Immature natural killer cell (primary cell): ENCODE measurements at regions not wholly inside any gene's neighbourhood (a gene's known extent, or its start where the extent isn't known, plus 50 kb on each side); places are given as distances from the start of the nearest gene placed in this dataset.
"Not testable (repeated sequence)": the region's sequence is repeated elsewhere in the genome, so short reads cannot be mapped to it uniquely, and the experiment has no call there.

Experiments used
- DNase-seq, 3 donors: peaks; one replicate each; pipeline ENCODE4 v3.0.0; 2022; ENCODE audit warnings: mixed read lengths in 1 of 3
- H3K27ac Mint-ChIP-seq, 6 donors: one replicate each; pipeline ENCODE4 v1.8.0; 2020; ENCODE audit warnings: mixed read lengths in 6 of 6, mild to moderate bottlenecking in 5 of 6, inconsistent platforms in 4 of 6, moderate library complexity in 3 of 6
- H3K27me3 Mint-ChIP-seq, 3 donors: one replicate each; pipeline ENCODE4 v1.8.0; 2020 to 2021; ENCODE audit warnings: low read depth in 3 of 3, mild to moderate bottlenecking in 3 of 3, mixed read lengths in 3 of 3, moderate library complexity in 3 of 3, inconsistent platforms in 1 of 3
- H3K36me3 Mint-ChIP-seq, 3 donors: one replicate each; pipeline ENCODE4 v1.8.0; 2020; ENCODE audit warnings: mixed read lengths in 3 of 3, inconsistent platforms in 2 of 3, mild to moderate bottlenecking in 2 of 3
- H3K4me1 Mint-ChIP-seq, 2 donors: one replicate each; pipeline ENCODE4 v1.8.0; 2020; ENCODE audit warnings: inconsistent platforms in 2 of 2, mild to moderate bottlenecking in 2 of 2, mixed read lengths in 2 of 2, moderate library complexity in 1 of 2
- H3K4me3 Mint-ChIP-seq, 5 donors: one replicate each; pipeline ENCODE4 v1.8.0; 2020; ENCODE audit warnings: mild to moderate bottlenecking in 5 of 5, mixed read lengths in 5 of 5, inconsistent platforms in 3 of 5, moderate library complexity in 3 of 5
- H3K9me3 Mint-ChIP-seq, 6 donors: one replicate each; pipeline ENCODE4 v1.8.0; 2020; ENCODE audit warnings: mild to moderate bottlenecking in 6 of 6, mixed read lengths in 6 of 6, inconsistent platforms in 4 of 6, moderate library complexity in 3 of 6

DNA sequence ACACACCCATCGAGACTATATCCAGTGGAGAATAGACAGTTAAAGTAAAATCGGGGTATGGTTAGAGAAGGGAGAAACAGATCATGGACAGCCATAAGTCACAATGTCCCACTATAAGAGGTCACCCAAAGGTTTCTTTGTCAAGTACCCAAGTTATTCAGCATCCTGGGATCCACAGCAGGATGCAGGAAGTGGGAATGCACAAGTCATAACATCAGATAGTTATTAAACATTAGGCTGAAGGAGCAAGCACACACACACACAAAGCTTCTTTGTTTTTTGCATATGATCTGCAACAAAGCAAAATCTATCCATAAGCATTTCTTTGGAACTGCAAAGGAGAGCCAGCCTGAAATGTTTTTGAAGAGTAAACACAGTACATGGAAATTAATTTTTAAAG, 111.6 kb downstream of the NOC3L start:
- H3K9me3 Mint-ChIP-seq, result peaks cover 0 to 10% (median 0%) of the 10 kb centered on the region in 6 donors
- H3K4me1 Mint-ChIP-seq, result peaks cover 0 to 4% of the 10 kb centered on the region in 2 donors
- no peak overlapping the region for H3K4me3 Mint-ChIP-seq
- peaks cover 3 to 8% (median 4%) of the 10 kb centered on the region in 3 donors for H3K27me3 Mint-ChIP-seq
- no peak for DNase-seq
- no peaks in the 10 kb centered on the region for H3K36me3 Mint-ChIP-seq
- no peak overlapping the region for H3K27ac Mint-ChIP-seq

DNA sequence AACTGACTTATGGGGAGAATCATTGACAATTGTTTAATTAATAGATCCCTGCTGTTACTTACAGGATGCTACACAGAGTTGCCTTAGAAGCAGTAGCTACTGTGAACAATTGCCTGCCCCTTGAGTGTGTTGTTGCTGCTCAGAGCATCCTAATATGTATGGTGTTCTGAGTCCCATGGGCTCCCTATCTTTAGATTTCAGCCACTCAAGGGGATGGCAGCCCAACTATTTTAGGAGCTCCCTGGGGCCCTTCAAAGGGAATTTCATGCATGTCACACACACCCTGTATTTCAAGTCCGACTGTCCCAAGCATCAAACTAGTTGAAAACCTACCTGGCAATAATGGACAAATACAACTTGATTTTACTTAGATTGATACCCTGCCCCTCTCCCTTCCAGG, 111.2 kb downstream of the NOC3L start:
- no peak for DNase-seq
- Mint-ChIP-seq H3K4me1 (peaks cover 0 to 5% of the 10 kb centered on the region in 2 donors), H3K4me3 (no peak overlapping the region), H3K27me3 (peaks cover 4 to 9% (median 6%) of the 10 kb centered on the region in 3 donors), H3K36me3 (no peaks in the 10 kb centered on the region), H3K9me3 (peaks cover 0 to 10% (median 0%) of the 10 kb centered on the region in 6 donors), H3K27ac (no peak overlapping the region)

DNA sequence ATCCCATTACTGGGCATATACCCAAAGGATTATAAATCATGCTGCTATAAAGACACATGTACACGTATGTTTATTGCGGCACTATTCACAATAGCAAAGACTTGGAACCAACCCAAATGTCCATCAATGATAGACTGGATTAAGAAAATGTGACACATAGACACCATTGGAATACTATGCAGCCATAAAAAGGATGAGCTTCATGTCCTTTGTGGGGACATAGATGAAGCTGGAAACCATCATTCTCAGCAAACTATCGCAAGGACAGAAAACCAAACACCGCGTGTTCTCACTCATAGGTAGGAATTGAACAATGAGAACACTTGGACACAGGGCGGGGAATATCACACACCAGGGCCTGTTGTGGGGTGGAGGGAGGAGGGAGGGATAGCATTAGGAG, 105.3 kb downstream of the NOC3L start:
- not testable (repeated sequence) for H3K36me3 Mint-ChIP-seq, H3K27ac Mint-ChIP-seq

DNA sequence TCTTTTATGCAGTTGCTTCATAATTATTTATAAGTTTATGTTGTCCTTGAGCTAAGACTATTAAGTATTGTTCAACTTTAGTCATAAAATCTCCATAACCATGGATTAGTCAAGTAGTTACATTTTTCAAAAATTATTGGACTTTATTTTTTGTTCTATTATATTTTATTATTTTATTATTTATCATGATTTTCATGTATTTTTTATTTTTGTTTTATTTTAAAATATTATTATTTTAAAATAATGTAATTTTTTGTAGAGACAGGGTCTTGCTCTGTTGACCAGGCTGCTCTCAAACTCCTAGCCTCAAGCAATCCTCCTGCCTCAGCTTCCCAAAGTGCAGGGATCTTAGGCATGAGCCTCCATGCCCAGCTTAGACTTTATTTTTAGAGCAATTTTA, 102.3 kb downstream of the NOC3L start:
- Mint-ChIP-seq H3K9me3 (peaks cover 0 to 4% (median 0%) of the 10 kb centered on the region in 6 donors), H3K4me3 (no peak overlapping the region), H3K27ac (no peak overlapping the region), H3K4me1 (peaks cover 0 to 9% of the 10 kb centered on the region in 2 donors), H3K36me3 (no peaks in the 10 kb centered on the region), H3K27me3 (peaks cover 5 to 10% (median 6%) of the 10 kb centered on the region in 3 donors)
- DNase-seq, result no peak

More for the DNA sequence above, 105.3 kb downstream of the NOC3L start:
- Mint-ChIP-seq H3K27me3 (peaks cover 6 to 10% (median 9%) of the 10 kb centered on the region in 3 donors), H3K9me3 (peaks cover 0 to 11% (median under 1%) of the 10 kb centered on the region in 6 donors)
- not testable (repeated sequence) for H3K4me3 Mint-ChIP-seq, DNase-seq, H3K4me1 Mint-ChIP-seq

DNA sequence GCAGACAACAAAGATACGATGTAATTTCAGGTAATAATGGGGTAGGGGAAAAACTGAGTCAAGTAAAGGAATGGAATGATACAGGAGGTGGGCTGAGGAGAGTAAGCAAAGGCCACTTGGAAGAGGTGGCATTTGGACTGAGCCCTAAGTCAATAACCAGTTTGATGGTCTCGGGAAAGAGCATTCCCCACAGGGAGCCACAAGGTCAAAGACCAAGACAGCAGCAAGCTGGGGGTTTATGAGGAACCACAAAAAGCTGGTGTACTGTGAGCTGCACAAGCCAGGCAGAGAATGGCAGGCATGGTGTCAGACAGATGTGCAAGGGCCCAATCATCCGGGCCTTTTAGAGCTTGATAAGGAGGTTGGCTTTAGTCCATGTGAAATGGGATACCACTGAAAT, 98.7 kb downstream of the NOC3L start:
- peaks cover 0 to 4% (median 2%) of the 10 kb centered on the region in 3 donors for H3K27me3 Mint-ChIP-seq
- no peak overlapping the region for H3K27ac Mint-ChIP-seq
- no peak overlapping the region for H3K4me3 Mint-ChIP-seq
- H3K9me3 Mint-ChIP-seq, result peaks cover 0 to 1% (median 0%) of the 10 kb centered on the region in 6 donors
- H3K36me3 Mint-ChIP-seq, result no peaks in the 10 kb centered on the region
- peaks cover 0 to 4% of the 10 kb centered on the region in 2 donors for H3K4me1 Mint-ChIP-seq
- no peak for DNase-seq

DNA sequence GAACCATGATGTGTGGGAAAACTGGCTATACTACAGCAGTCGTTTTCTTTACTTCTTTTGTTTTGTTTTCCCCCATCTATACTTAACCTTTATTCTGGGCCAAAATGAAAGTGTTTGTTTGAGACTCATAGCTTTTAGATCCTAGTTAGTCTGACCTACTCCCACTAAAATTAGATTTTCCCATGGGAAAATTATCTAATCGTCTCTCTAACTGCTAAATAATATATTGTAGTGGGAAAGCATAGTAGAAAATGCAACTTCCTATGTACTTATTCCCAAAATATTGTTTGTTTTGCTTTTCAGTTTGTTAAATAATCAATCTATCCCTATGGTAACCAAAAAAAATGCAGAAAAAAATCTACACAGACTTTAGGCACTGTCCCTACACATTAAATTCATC, 96.6 kb downstream of the NOC3L start:
- peaks cover 0 to 4% of the 10 kb centered on the region in 2 donors for H3K4me1 Mint-ChIP-seq
- peaks cover 0 to 3% (median 0%) of the 10 kb centered on the region in 3 donors for H3K36me3 Mint-ChIP-seq
- H3K9me3 Mint-ChIP-seq, result peaks cover 0 to 3% (median 2%) of the 10 kb centered on the region in 6 donors
- no peak for DNase-seq
- H3K4me3 Mint-ChIP-seq, result no peak overlapping the region
- peaks cover 0 to 4% (median 1%) of the 10 kb centered on the region in 3 donors for H3K27me3 Mint-ChIP-seq
- H3K27ac Mint-ChIP-seq, result no peak overlapping the region

DNA sequence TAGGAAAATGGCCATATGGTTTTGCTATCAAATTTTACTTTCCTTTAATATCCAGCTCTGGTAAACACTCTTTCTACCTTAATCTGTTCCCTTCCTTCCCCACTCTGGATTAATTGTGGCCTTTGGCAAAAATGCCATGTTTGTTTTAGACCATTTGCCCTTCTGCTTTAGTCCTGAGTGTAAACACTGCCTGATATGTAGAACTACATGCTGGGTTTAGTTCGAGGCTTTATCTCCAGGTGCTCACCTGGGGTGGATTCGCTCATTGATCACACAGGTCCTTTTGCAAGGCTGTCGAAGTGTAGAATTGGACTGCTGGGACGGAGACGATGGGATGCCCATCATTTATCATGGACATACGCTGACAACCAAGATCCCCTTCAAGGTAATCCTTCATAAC, 94.1 kb downstream of the NOC3L start:
- peaks cover 0 to 4% of the 10 kb centered on the region in 2 donors for H3K4me1 Mint-ChIP-seq

DNA sequence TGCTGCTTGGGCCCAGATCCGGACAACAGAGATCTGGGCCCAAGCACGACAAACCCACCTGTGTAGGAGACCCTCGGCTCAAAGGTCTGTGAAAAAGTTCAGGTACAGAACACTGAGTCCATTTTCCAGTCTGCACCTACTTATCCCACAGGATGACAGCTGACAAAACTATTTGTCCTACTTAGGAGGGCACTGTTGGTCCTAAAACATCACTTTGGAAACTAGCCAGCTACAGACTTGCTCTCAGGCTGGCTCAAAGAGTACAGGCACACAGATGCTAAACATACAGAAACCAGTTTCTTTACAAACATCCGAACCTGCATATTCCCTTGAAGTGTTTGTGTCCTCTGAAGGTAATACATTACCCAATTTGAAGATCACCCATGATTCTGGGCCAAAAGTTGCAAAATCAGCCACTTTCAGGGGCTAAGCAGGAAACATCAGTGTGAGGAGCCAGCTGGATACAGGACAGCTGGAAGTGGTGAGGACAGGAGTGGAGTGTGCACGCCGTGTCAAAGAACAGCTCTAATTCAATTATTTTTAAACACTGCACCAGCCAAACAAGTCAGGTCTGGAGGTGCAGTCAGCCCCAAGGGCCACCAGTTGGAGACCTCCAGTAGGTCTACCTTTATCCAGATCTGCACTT, 88.5 kb downstream of the NOC3L start:
- Mint-ChIP-seq H3K9me3 (peaks cover 7 to 25% (median 21%) of the 10 kb centered on the region in 6 donors), H3K4me3 (no peak overlapping the region), H3K27ac (no peak overlapping the region), H3K36me3 (peaks cover 0 to 8% (median 0%) of the 10 kb centered on the region in 3 donors), H3K27me3 (peaks cover 0 to 6% (median 0%) of the 10 kb centered on the region in 3 donors), H3K4me1 (no peaks in the 10 kb centered on the region)
- DNase-seq, result no peak

More for the DNA sequence above, 94.1 kb downstream of the NOC3L start:
- Mint-ChIP-seq H3K36me3 (peaks cover 0 to 8% (median 0%) of the 10 kb centered on the region in 3 donors), H3K4me3 (no peak overlapping the region), H3K9me3 (peaks cover 7 to 25% (median 21%) of the 10 kb centered on the region in 6 donors), H3K27ac (no peak overlapping the region), H3K27me3 (peaks cover 0 to 4% (median 1%) of the 10 kb centered on the region in 3 donors)
- no peak for DNase-seq

DNA sequence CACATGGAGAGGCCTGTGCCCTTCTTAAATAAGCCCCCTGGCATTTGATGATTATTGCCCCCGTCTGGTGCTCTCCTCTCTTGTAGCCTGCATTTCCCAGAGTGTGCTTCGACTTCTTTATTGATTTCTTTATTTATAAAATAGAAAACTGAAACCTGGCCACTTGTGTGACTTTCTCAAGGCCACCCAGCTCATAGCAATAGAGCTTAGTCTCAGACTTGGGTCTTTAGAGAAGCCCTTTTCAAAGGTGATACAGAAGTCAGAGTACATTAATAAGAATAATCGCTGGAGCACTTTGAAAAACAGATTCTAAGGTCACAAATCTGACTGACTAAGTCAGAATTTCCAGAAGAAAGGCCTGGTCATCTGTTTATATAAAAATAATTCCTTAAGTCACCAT, 86.6 kb downstream of the NOC3L start:
- Mint-ChIP-seq H3K4me1 (peaks cover 5 to 8% of the 10 kb centered on the region in 2 donors), H3K27me3 (peaks cover 0 to 6% (median 2%) of the 10 kb centered on the region in 3 donors), H3K4me3 (no peak overlapping the region), H3K36me3 (peaks cover 0 to 5% (median 0%) of the 10 kb centered on the region in 3 donors), H3K9me3 (peaks cover 7 to 21% (median 19%) of the 10 kb centered on the region in 6 donors), H3K27ac (no peak overlapping the region)
- DNase-seq, result no peak

DNA sequence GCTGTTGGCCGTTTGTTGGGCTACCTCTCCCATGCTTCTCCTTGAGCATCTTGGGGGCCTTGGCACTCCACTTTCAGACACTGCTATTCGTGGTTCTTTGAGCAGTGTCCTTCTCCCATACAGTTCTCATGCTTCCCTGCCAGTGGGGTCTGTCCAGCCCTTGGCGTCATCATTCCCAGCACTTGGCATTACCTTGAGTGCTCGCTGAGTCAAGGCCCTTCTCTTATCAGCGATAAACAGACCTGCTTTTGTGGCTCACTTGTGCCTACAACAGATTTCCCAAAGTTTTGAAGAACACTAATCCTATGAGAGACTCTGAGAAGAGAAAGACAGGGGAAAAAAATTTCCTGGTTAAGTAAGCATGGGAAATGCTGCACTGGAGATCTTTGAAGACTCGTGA, 85.3 kb downstream of the NOC3L start:
- peaks cover 0 to 6% (median 5%) of the 10 kb centered on the region in 3 donors for H3K27me3 Mint-ChIP-seq
- no peak overlapping the region for H3K4me3 Mint-ChIP-seq
- no peak for DNase-seq
- peaks cover 0 to 1% (median 0%) of the 10 kb centered on the region in 3 donors for H3K36me3 Mint-ChIP-seq
- peaks cover 5 to 11% (median 9%) of the 10 kb centered on the region in 6 donors for H3K9me3 Mint-ChIP-seq
- peaks cover 5 to 8% of the 10 kb centered on the region in 2 donors for H3K4me1 Mint-ChIP-seq
- H3K27ac Mint-ChIP-seq, result no peak overlapping the region

DNA sequence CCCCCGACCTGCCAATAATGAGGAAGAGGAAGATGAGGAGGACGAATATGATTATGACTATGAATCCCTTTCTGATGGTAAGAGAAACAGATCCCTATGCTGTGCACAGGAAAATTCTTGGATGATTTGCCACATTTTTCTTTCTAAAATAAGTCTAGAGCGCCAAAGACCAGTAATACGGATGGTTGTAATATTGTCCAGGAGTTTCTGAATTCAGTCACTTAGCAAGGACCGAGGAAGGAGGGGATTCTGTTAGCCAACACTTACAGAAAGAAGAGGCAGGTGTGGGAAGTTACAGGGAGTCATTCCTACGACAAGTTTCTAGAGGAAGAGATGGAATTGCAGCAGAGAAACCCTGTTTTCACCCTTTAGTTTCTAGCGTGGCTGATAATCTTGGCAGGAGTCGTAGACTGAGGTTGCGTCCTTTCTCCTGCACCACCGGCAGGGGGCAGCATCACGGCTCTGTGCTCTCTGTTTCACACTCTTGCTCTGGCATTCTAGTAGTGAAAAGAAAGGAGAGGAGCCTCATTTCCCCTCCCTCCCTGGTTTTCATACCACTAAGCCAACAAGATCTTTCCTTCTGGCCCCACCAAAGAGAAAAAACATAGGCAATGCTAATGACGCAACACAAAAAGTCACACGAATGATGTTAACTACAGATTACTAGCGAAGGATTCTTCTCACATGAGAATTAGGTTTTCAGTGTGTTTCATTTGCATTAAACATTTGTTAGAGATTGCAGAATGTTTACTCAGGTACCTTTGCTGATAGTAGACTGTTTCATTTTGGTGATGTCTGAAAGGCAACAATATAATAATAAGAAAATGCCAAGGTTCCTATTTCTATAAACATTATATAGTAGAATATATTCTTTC, 82.7 kb downstream of the NOC3L start:
- H3K9me3 Mint-ChIP-seq, result no peaks in the 10 kb centered on the region
- H3K4me1 Mint-ChIP-seq, result peaks cover 5 to 8% of the 10 kb centered on the region in 2 donors
- no peak overlapping the region for H3K27ac Mint-ChIP-seq
- peak; percentile 16 to 34 (median 33) for DNase-seq
- no peak overlapping the region for H3K4me3 Mint-ChIP-seq
- no peaks in the 10 kb centered on the region for H3K36me3 Mint-ChIP-seq
- peaks cover 0 to 7% (median 5%) of the 10 kb centered on the region in 3 donors for H3K27me3 Mint-ChIP-seq

DNA sequence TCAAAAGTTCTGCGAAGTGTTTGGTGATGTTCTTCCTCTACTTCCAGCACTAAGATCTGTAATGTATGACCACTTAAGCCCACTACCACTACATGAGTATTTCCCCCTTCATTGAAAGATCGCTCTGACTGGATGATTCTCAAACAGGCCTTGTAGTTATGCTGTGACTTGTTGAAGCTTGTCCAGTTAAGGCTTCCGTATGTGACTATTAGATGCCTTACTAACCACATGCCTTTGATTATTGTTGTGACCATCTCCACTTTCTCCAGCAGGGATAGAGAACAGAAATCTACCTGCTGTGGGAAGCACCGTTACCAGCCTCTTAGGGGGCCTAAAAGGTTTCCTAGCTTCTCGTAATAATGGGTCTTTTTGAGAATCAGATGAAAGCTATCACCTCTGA, 81.1 kb downstream of the NOC3L start:
- no peak overlapping the region for H3K27ac Mint-ChIP-seq
- no peak overlapping the region for H3K4me3 Mint-ChIP-seq
- peaks cover 5 to 8% of the 10 kb centered on the region in 2 donors for H3K4me1 Mint-ChIP-seq
- DNase-seq, result no peak
- no peaks in the 10 kb centered on the region for H3K9me3 Mint-ChIP-seq
- H3K27me3 Mint-ChIP-seq, result peaks cover 0 to 7% (median 3%) of the 10 kb centered on the region in 3 donors
- no peaks in the 10 kb centered on the region for H3K36me3 Mint-ChIP-seq

DNA sequence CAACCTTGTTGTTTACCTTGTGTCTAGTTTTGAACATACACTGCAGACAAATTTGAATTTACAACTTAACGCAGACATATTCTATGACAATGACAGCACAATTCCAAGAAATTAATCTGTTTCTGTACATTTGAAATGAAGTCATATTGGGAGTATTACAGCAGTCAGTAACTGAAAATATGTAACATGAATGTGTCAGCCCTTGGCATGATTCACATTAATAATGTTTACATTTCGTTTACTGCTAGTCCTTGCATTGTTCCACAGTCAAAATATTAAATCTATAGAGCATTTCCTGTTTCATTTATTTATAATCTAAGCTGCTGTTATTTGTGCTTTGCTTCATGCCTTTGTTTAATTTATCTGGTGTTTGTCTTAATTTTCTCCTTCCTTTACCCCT, 80.4 kb downstream of the NOC3L start:
- no peak for DNase-seq
- Mint-ChIP-seq H3K4me1 (peaks cover 5 to 8% of the 10 kb centered on the region in 2 donors), H3K4me3 (no peak overlapping the region), H3K9me3 (no peaks in the 10 kb centered on the region), H3K27ac (no peak overlapping the region), H3K36me3 (no peaks in the 10 kb centered on the region), H3K27me3 (peaks cover 0 to 7% (median 3%) of the 10 kb centered on the region in 3 donors)
